SK-N-SH treated with all-trans-retinoic acid at 6 μM for 48 hours (cell line): ENCODE measurements at regions not wholly inside any gene's neighbourhood (a gene's known extent, or its start where the extent isn't known, plus 50 kb on each side); places are given as distances from the start of the nearest gene placed in this dataset.

Source experiments
- BACH2 ChIP-seq: fragments of 250-450 bp; sonication (Bioruptor Pico); IDR thresholded peaks from 2 replicates; pipeline ENCODE4 v1.9.0; 2021; ENCODE audit warnings: mild to moderate bottlenecking, borderline replicate concordance
- CREB5 ChIP-seq: fragments of 250-450 bp; sonication (Bioruptor Pico); IDR thresholded peaks from 2 replicates; pipeline ENCODE4 v1.5.1; 2020; ENCODE audit warnings: low read depth, mild to moderate bottlenecking, moderate library complexity
- GLIS3 ChIP-seq: fragments of 250-450 bp; sonication (Bioruptor Pico); IDR thresholded peaks from 2 replicates; pipeline ENCODE4 v1.5.0; 2020; ENCODE audit warnings: mild to moderate bottlenecking, moderate library complexity
- ISL1 ChIP-seq: fragments of 250-450 bp; sonication (Bioruptor Pico); IDR thresholded peaks from 2 replicates; pipeline ENCODE4 v2.1.2; 2022; ENCODE audit warnings: mild to moderate bottlenecking, moderate library complexity
- PATZ1 ChIP-seq: fragments of 250-450 bp; sonication (Bioruptor Pico); IDR thresholded peaks from 2 replicates; pipeline ENCODE4 v1.8.0; 2020; ENCODE audit warnings: mild to moderate bottlenecking, moderate library complexity, borderline replicate concordance
- RARB ChIP-seq: fragments of 250-450 bp; sonication (Bioruptor Pico); IDR thresholded peaks from 2 replicates; pipeline ENCODE4 v1.8.0; 2021; ENCODE audit warnings: mild to moderate bottlenecking, moderate library complexity
- SNAI2 ChIP-seq: fragments of 250-450 bp; sonication (Bioruptor Pico); IDR thresholded peaks from 2 replicates; pipeline ENCODE4 v1.5.0; 2020; ENCODE audit warnings: mild to moderate bottlenecking, moderate library complexity
- ZFP3 ChIP-seq: fragments of 250-450 bp; sonication (Bioruptor Pico); IDR thresholded peaks from 2 replicates; pipeline ENCODE4 v1.5.0; 2020; ENCODE audit warnings: mild to moderate bottlenecking, moderate library complexity
- ZNF565 ChIP-seq: fragments of 450-650 bp; formaldehyde crosslinking; conservative IDR thresholded peaks from 2 replicates; pipeline ENCODE4 v1.5.0; 2020; ENCODE audit warnings: low read depth, mild to moderate bottlenecking, moderate library complexity
- ZNF8 ChIP-seq: fragments of 450-650 bp; formaldehyde crosslinking; IDR thresholded peaks from 2 replicates; pipeline ENCODE4 v1.5.0; 2020; ENCODE audit warnings: mild to moderate bottlenecking, moderate library complexity
- TF ChIP-seq, protein P1 (sequence below): fragments of 250-450 bp; sonication (Bioruptor Pico); IDR thresholded peaks from 2 replicates; pipeline ENCODE4 v1.5.1; 2021; ENCODE audit warnings: mild to moderate bottlenecking, moderate library complexity

- TF ChIP-seq ZNF8 (CRISPR knock-in tag) (no peak), RARB (CRISPR knock-in tag) (no peak), ISL1 (CRISPR knock-in tag) (no peak), ZFP3 (CRISPR knock-in tag) (no peak), PATZ1 (CRISPR knock-in tag) (no peak), SNAI2 (CRISPR knock-in tag) (no peak), GLIS3 (no peak), CREB5 (CRISPR knock-in tag) (no peak), ZNF565 (CRISPR knock-in tag) (no peak), BACH2 (CRISPR knock-in tag) (no peak)
- TF ChIP-seq, protein P1, sequence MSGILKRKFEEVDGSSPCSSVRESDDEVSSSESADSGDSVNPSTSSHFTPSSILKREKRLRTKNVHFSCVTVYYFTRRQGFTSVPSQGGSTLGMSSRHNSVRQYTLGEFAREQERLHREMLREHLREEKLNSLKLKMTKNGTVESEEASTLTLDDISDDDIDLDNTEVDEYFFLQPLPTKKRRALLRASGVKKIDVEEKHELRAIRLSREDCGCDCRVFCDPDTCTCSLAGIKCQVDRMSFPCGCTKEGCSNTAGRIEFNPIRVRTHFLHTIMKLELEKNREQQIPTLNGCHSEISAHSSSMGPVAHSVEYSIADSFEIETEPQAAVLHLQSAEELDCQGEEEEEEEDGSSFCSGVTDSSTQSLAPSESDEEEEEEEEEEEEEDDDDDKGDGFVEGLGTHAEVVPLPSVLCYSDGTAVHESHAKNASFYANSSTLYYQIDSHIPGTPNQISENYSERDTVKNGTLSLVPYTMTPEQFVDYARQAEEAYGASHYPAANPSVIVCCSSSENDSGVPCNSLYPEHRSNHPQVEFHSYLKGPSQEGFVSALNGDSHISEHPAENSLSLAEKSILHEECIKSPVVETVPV (CRISPR knock-in tag) = no peak
Measured at GRCh38 chr3:81105206-81105605, 656.2 kb downstream of the GBE1 start.
